GM21528 (cell line): ENCODE measurements at regions not wholly inside any gene's neighbourhood (a gene's known extent, or its start where the extent isn't known, plus 50 kb on each side); places are given as distances from the start of the nearest gene placed in this dataset.
"Not testable (repeated sequence)": the region's sequence is repeated elsewhere in the genome, so short reads cannot be mapped to it uniquely, and the experiment has no call there.

Source experiments
- ATAC-seq: cut with Tn5 transposase; IDR thresholded peaks from one replicate; pipeline ENCODE4 v1.9.1; 2021; ENCODE audit warnings: mild to moderate bottlenecking, moderate library complexity; ENCODE audit not compliant: unreplicated experiment, low FRiP score

- no peak for ATAC-seq
These were observed 952.5 kb upstream of the FAT3 start for GRCh38 chr11:91272089-91272488.

- not testable (repeated sequence) for ATAC-seq
These were observed 955.9 kb upstream of the FAT3 start for GRCh38 chr11:91268512-91269295.

DNA sequence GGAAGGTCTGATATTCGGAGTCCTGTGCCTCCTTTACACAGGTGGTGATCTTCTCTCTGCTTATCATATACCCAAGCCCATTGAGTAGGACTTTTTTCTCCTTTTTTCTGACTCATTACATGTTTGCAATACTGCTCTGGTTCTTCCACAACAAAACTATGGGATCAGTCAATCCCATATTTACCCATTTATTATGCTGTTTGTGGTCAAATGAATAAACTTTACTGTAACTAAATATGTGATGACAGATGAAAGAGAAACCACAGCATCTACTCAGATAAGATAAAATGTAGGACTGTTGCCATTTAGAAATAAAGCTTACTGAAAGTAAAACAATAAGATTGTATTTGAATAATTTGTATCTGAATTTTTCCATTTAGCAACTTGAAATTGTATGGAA lies 958.7 kb upstream of the FAT3 start:
- ATAC-seq: no peak

- ATAC-seq: no peak
These were observed 960.1 kb upstream of the FAT3 start for GRCh38 chr11:91264481-91264880.

- no peak for ATAC-seq
These were observed 960.9 kb upstream of the FAT3 start for GRCh38 chr11:91263496-91264365.

DNA sequence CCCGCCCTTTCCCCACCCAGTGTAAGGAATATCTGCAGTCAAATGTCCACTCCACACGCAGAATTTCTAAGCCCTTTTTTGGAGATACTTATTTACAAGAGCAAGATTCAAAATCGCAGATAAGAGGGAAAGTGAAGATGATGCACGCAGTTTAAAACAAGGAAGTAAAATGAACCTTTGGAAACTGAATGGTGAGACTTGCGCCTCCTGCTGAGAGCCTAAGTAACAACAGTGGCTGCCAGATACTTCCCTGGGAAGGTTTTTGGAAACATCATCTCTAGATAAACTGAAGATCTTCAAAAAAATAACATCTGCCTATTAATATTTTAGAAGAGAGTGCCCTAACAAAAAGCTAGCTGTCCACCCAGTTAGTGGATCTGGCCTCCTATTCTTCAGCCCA lies 963.1 kb upstream of the FAT3 start:
- no peak for ATAC-seq

GRCh38 chr11:91258876-91259275 lies 965.7 kb upstream of the FAT3 start:
- ATAC-seq: no peak

DNA sequence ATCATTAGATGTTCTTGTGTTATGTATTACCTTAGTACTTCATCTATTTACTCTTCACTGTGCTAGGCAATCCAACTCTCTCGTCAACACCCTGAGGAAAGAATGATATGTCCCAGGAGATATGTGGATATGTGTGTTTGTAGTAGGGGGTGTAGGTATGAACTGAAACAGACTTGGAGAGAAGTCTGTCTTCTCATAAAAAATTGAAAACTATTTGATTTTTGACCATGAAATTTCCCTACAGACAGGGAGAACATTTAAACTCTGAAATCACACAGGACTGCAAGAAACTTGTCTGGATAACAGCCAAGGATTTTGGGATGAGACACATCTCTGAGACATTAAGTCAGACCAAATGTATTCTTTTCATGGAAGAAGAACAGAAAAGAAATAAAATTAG lies 967.0 kb upstream of the FAT3 start:
- no peak for ATAC-seq

- ATAC-seq: no peak
These were observed 976.3 kb upstream of the FAT3 start for GRCh38 chr11:91248199-91248807.

GRCh38 chr11:91247009-91247735 lies 977.4 kb upstream of the FAT3 start:
- ATAC-seq: no peak

DNA sequence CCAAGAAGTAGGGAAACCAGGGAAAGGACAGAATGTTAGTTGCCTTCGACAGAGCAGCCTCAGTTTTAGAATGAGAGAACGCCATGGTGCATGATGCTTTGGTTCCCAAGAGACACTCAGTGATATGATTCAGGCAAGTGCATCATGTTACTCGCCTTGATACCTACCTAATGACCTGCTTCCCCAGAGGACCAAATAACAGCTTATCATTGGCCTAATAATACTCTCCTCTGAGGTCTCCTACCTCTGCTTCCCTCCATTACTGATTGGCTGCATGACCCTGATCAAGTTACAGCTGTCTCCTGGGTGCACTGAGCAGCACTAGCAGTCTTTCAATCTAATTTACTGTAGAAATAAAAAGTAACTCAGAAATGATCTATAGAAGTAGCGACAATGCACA lies 979.7 kb upstream of the FAT3 start:
- ATAC-seq: no peak

- no peak for ATAC-seq
These were observed 981.0 kb upstream of the FAT3 start for GRCh38 chr11:91243630-91244029.

GRCh38 chr11:91243051-91243450 lies 981.6 kb upstream of the FAT3 start:
- no peak for ATAC-seq

DNA sequence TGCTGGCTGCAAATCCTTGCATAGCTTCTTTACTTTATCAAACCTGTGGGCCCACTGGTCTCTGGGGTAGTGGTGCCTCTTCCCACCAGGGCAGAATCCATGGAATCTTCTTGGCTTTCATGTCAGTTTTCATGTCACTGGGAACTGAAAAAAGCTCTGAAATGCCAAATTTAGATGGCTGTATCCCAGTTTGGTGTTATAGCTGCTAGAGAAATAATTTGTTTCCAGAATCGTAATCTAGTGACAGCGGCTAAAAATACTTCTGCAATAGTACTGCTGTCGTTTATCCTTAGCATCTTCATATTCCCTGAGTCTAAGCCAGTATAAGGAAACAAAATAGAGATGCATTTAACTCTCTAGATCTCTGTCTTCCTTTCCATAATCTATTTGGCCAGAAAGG lies 983.4 kb upstream of the FAT3 start:
- ATAC-seq: no peak

DNA sequence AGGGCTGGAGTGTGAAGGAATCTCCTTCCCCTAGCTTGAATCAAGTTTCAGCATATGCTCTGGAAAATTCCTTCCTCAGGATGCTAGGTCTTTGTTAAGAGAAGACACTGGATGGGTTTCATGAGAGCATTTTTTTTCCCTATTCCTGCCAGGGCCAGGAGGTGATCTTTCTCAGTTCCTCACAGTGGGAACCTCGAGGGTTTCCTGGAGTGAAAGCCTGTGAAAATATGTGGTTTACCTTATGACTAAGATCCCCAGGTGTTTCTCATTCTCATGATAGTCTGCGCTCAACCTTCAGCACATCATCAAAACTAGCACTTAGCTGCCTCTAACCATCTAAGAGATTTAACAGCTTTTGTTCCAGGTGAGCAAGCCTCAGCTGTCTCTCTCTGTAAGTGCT lies 985.3 kb upstream of the FAT3 start:
- no peak for ATAC-seq

GRCh38 chr11:91231226-91231625 lies 993.4 kb upstream of the FAT3 start:
- no peak for ATAC-seq

DNA sequence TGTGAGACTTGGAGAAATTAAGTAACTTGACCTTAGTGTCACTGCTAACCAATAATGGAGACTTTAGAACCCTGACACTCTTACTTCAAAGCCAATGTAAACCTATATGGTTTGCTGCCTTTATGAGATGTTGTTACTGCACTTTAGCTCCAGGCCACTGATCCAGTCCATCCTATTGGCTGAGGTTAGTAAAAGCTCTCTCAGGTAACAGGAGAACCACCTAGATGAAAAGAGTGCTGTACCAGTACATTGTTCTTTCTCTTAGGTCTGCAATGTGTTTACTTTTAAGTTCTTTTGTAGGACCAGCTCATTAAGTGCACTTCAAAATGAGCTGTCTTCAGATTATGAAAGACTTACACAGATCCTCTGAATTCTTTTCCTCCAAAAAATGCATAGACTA lies 994.0 kb upstream of the FAT3 start:
- ATAC-seq: no peak

DNA sequence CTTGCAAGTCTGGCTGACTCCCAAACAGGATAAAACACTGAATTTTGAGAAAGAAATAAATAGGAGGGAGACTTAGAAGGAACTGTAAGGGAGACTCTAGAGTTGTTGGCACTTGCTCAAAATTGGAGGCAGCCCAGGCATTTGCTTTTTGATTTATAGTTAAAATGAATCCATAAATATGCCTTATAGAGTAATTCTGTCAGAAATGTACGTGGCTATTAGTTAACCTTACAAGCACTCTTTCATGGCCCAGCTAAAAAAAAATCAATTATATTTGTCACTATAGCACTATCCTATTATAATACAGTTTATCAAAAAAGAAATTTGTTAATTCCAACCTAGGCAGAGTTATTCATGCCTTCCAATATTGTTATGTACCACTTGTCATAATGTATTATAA lies 1000.0 kb upstream of the CHORDC1 start:
- no peak for ATAC-seq

GRCh38 chr11:91220476-91221202 lies 997.8 kb upstream of the CHORDC1 start:
- no peak for ATAC-seq

DNA sequence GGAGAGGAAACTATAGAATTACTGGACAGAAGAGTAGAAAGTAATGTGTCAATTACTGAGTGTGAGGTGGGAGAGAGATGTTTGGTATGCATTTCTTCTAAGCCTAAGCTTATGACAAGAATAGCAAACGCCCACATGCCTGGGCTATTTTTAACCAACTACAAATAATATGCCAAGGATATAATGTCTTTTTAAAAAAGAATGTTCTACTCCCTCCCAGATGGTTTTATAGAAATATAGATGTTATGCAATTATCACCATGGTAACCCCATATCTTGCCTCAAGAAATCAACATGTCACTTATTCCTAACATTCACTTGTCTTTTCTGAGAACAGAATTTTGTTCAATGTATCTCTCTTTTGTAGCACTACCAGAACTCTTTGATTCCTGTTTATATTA lies 996.7 kb upstream of the CHORDC1 start:
- no peak for ATAC-seq
